GM18909 (cell line): ENCODE measurements at regions not wholly inside any gene's neighbourhood (a gene's known extent, or its start where the extent isn't known, plus 50 kb on each side); places are given as distances from the start of the nearest gene placed in this dataset.

Source experiments
- ATAC-seq: cut with Tn5 transposase; IDR thresholded peaks from one replicate; pipeline ENCODE4 v1.9.1; 2021; ENCODE audit warnings: mild to moderate bottlenecking; ENCODE audit not compliant: unreplicated experiment, poor library complexity

GRCh38 chr13:26989957-26990713 is 181.5 kb downstream of the USP12 start:
- no peak for ATAC-seq

DNA sequence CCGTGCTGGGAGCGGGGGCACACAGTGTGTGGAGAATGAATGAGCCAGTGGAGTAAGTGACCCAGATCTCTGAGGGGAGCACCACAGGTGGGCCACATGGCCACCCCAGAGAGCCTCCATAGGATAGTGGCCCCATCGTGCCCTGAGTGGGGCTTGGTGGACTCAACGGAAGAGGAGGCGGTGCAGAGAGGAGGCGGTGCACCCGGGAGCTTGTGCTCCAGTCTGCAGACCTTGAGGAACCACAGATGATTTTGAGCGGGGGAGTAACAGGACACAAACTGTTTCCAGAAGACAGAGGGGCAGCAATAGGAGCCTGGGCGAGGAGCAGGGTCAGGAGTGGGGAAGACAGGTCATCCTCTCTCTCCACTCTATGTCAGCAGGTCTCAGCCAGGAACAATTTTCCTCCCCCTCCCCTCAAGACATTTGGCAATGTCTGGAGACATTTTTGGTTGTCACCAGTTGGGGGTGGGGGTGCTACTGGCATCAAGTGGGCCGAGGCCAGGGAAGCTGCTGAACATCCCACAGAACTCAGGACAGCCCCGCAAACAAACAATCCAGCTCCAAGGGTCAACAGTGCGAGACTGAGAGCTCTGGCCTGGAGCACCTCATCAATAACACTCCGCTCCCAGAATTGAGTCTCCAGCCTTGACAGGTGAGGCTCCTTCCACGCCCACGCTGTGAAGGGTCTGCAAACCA is 182.2 kb downstream of the USP12 start:
- ATAC-seq = no peak

DNA sequence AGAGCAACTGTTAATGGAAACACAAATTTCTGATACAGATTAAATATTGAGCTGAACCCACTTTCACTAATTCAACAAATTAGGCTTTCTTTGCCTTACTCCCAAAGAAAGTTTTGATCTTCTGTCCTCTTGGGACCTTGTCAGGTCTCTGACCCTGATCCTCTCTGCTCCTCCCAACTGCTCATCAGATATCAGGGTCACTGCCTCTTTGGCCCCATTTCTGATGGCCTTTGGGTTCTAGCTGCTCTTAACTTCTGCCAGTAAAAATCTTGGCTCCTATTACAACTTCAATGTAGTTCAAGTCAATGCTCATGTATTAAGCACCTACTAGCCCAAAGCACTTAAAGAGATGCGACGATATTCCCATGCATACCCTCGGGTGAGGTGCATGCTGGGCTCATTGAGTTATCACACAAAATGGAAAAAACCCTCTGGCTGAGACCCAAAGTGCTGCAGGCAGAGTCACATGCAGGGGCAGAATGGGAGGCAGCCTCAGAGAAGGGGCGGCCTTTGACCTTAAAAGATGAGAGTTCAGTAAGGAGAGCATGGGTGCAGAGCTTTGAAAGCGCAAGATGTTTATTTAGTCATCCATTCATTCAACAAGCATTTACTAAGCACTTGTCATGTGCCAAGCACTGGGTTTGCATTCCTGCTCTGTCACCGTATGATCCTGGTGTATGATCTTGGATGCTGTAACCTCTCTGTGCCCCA is 183.4 kb downstream of the USP12 start:
- ATAC-seq = no peak

DNA sequence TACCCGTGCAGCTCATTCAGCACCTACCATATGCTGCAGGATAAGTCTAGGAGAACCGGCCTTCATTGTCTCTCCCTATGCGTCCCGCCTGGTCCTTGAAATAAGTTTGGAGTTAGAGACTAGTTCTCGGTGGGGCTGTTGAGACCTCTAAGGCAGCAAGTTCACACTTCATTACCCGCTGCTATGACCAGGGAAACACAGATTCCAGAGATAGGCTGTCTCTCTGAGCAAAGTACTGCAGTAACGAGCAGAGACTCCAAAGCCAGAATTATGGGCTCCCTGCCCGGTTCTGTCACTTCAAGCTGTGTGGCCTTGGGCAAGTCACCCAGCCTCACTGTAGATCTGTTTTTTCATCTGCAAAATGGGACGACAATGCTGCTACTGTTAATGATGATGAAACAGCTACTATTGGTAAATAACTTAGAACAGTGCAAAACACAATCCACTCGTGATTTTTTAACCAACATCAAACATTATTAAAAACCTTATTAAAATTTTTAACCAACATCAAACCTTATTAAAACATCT is 184.1 kb downstream of the USP12 start:
- ATAC-seq = no peak

- ATAC-seq = peak; percentile 77
Measured at GRCh38 chr13:26985285-26985878, 186.2 kb downstream of the USP12 start.

- no peak for ATAC-seq
Measured at GRCh38 chr13:26984337-26984736, 187.3 kb downstream of the USP12 start.

DNA sequence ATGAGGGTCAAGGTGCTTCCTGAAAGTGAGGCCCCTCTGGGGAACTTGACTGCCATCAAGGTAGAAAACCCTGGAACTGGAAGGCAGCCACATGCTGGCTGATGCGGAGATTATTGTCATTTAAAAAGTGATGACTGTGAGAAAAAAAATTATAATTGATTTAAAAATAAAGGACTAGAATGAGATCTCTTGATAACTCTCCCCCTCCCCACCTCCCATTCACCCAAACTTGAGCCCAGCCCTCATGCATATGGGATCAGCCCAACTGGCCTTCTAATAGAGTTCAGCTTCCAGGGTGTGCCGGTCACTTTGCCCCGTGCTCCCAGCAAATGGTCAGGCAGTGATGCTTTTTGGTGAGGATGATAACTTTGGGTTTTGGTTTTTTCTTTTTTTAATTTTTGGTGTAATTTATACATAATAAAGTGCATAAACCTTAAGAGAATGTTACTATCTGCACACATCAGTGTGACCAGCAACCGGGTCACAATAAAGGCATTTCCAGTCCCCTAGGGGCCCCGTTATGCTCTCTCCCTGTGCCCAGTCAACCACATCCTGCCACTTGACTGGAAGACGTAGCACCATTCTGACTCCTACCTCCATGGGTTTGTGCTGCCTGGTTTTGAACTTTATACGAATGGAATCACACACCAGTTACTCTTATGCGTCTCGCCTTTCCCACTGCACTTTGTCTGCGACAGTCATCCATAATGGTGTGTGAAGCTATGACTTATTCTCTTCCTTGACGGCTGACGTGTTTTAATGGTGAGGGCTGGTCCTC is 187.9 kb downstream of the USP12 start:
- no peak for ATAC-seq

DNA sequence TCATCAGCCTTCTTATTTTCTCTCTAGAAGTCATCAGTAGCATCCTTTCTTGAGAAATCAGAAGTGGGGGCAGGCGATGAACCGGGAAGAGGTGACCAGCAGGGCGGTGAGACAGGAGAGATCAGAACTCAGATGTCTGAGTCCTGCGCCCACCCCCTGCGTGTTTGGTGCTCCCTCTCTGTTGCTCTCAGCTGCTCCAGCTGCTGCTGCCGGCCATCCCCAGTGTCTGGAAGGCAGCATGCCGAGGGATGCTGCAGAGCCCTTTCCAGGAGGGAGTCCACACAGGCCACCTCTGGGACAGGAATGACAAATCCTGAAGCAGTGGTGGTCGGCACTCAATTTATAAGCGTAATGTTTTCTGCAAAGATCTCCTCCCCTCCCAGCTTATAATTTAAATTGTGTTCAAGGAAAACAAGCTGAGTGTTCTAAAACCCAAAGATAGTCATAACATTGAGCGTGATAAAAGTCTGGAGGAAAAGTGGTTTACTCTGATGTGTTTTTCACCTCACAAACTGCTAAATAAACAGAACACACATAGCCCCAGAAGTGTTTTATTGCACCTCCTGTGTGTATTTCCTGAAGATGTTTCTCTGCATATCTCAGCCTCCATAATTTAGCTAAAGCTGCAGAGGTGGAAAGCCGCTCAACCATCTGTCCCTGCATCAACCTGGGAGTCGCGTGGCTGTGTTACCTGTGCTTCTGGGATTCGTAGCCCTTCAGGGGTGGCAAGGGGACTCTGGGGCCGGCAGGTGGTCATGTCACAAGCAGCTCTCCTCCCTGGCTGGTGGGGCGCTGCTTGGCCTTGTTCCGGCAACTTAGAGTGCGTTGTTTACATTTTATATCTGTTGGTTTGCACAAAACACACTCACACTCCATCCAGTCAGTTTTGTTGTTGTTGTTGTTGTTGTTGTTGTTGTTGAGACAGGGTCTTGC is 191.2 kb downstream of the USP12 start:
- no peak for ATAC-seq

DNA sequence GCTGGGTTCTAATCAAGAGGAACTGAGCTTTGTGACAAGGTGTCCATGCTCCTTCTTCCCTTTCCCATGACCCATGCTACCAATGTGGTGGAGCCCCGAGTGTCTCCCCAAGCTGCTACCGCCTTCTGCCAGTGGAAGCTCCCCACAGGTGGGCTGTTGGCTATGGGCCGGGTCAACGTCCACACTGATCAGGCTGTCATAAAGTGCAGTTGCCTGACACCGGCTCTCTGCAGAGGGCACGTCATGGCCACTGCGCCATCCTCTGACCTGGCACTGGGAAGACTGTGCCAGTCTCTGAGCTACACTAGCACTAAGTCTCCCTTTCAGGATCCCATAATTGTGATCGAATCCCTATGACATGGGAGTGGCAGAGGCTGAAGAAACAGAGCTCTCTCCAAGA is 192.3 kb downstream of the USP12 start:
- ATAC-seq = no peak

GRCh38 chr13:26978081-26978860 is 193.3 kb downstream of the USP12 start:
- ATAC-seq = no peak

GRCh38 chr13:26977541-26977940 is 194.1 kb downstream of the USP12 start:
- ATAC-seq = no peak

- ATAC-seq = no peak
Measured at GRCh38 chr13:26976313-26976712, 195.3 kb downstream of the USP12 start.

DNA sequence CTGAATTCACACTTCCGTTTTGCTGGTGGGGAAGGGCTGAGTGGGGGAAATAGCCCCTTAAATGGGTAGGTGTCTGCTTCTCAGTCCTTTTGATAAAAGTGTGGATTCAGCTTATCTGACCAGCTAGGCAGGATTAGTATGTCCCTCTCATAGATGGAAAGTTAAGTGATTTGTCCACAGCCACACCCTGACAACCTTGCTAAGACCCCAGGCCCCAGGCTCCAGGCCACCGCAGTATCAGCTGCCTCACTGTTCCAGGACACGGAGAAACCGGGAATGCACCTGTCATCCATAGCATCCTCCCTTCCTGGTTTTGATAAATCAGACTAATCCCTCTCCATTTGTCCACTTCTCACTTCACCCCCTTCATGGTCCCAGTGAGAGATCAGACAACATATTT is 197.7 kb downstream of the USP12 start:
- ATAC-seq = no peak

DNA sequence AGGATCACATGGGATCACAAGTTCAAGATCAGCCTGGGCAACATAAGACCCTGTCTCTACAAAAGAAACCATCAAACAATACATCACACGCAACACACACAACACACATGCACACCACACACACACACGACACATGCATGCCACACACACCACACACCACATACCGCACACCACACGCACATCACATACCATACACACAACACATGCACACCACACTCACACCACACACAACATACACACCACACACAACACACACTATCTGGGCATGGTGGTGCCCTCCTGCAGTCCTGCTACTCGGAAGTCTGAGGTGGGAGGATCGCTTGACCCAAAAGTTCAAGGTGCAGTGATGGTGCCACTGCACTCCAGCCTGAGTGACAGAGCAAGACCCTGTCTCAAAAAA is 198.3 kb downstream of the USP12 start:
- ATAC-seq = no peak

DNA sequence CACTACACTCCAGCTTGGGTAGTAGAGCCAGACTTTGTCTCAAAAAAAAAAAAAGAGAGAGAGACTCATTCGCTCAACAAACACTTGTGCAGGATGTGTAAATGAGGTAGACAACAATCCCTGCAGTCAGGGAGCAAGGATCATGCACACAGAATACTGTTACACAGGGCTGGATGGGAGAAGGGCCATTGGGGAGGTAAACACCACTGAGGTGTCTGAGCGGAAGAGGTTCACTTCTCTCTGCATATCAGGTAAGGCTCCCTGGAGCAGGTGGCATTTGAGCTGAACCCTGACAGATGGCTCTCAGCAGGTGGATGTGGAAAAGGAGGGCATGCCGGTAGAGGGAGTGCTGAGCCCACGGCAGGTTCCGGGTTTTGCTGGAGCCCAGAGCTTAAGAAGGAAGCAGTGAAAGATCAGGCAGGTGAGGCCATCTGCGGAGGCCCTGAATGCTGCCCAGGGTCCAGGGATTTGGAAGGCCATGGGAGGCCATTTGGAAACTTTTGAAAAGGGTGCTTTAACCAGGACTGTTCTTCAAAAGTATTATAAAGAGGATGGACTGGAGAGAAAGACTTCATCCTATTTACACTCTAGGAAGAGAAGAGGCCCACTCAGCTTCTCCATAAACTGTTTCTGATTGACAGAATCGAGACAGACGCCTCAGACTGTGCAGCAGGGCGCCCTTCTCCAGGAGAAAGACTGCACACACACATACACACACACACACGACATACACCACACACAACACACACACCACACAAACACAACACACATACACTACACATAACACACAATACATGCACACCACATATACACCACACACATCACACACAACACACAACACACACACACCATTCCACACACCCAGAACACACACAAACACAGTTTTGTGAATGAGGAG is 199.4 kb downstream of the USP12 start:
- peak; percentile 65 for ATAC-seq

DNA sequence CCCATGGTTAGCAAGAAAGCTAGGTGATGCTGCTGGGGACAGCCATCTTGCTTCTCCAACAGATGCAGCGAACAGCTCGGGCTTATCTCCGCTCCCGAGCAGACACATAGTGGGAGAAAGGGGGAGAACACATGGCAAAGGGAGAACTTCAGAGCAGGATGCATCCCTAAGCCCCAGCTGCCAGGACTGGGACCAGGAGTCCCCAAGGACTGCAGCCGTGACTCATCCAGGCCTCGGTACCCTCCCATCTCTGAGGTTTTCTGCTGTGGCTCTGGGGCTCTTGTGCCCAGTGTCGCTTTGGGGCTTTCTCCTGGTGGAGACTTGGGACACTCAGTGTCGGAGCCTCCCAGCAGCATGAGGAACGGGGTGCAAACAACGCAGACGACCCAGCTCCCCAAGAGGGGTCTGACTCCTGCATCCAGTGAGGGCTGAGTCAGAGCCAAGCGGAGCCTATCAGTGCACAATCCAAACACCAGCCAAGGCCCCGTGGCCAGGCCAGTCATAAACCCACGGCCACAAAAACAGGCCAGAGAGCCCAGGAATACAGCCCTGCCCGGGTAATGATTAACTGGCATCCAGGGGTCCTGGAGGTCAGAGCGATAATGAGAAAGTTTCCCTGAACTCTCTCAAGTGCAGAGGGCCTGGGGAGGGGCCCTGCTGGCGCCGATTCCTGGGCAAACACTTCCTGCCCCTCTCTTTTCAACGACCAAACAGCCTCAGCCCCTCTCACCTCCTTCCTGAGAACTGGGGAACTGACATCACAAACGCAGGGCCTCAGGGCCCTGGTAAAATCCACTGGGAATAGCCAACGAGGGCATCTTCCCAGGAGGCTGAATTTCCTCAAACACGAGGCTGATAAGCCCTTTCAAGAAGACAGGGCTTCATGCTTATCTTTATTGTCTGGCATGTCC is 202.9 kb downstream of the USP12 start:
- ATAC-seq = no peak
